ENCODE measurements at regions not wholly inside any gene's neighbourhood (a gene's known extent, or its start where the extent isn't known, plus 50 kb on each side); places are given as distances from the start of the nearest gene placed in this dataset.
"Not testable (repeated sequence)": the region's sequence is repeated elsewhere in the genome, so short reads cannot be mapped to it uniquely, and the experiment has no call there.

DNA sequence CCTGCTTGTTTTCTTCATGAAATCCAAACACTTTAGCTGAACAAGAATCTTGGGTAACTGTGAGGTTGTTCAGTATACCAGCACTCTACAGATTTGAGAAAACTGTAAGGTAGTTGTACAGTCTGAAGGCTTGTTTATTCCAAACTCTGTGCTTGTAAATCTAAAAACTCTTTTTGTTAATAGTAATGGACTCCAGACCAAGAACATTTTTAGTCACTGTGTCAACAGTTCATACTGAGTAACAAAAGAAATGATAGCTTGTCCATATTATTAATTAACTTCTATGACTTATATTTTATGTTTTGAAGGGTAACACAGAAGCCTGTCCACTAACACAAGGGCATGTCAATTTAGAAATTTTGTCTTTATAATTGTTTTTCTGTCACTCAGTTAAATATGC, 72.2 kb upstream of the KYNU start:
- no peak for DNase-seq (ENCODE audit: extremely low read depth, low read depth)
- TF ChIP-seq, protein P1, sequence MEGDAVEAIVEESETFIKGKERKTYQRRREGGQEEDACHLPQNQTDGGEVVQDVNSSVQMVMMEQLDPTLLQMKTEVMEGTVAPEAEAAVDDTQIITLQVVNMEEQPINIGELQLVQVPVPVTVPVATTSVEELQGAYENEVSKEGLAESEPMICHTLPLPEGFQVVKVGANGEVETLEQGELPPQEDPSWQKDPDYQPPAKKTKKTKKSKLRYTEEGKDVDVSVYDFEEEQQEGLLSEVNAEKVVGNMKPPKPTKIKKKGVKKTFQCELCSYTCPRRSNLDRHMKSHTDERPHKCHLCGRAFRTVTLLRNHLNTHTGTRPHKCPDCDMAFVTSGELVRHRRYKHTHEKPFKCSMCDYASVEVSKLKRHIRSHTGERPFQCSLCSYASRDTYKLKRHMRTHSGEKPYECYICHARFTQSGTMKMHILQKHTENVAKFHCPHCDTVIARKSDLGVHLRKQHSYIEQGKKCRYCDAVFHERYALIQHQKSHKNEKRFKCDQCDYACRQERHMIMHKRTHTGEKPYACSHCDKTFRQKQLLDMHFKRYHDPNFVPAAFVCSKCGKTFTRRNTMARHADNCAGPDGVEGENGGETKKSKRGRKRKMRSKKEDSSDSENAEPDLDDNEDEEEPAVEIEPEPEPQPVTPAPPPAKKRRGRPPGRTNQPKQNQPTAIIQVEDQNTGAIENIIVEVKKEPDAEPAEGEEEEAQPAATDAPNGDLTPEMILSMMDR (IDR thresholded peaks at IDR 0.05; ENCODE audit: low read depth, low read length) = no peak

GRCh38 chr2:142803158-142803557, 74.3 kb upstream of the KYNU start:
- TF ChIP-seq, protein P1 (IDR thresholded peaks at IDR 0.05; ENCODE audit: low read depth, low read length) = no peak
- no peak for DNase-seq (ENCODE audit: extremely low read depth, low read depth)

DNA sequence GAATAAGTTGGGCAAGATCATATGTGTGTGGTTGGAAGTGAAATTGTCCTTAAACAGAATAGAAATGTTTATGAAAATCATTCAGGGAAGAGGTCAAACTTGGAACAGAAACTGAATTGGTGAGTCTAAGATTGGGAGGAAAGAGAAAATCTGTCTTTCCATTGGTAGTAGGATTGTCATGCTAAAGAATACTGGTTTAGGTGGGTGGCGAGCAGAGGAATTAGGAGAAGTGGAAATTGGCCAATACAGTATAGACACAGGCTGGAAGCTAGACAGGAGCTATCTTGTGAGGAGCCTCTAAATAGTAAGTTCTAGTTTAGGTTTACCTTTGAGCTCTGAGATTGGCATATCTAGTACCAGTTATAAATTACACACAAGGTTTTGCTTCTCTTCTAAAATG, 80.9 kb upstream of the KYNU start:
- TF ChIP-seq, protein P1 (IDR thresholded peaks at IDR 0.05; ENCODE audit: low read depth, low read length) = no peak
- DNase-seq (ENCODE audit: extremely low read depth, low read depth) = no peak

- TF ChIP-seq, protein P1 (IDR thresholded peaks at IDR 0.05; ENCODE audit: low read depth, low read length) = peak; percentile 1; the same call in 1 of the 2 replicates
- no peak for DNase-seq (ENCODE audit: extremely low read depth, low read depth)
These were observed 81.3 kb upstream of the KYNU start for GRCh38 chr2:142796161-142796560.

DNA sequence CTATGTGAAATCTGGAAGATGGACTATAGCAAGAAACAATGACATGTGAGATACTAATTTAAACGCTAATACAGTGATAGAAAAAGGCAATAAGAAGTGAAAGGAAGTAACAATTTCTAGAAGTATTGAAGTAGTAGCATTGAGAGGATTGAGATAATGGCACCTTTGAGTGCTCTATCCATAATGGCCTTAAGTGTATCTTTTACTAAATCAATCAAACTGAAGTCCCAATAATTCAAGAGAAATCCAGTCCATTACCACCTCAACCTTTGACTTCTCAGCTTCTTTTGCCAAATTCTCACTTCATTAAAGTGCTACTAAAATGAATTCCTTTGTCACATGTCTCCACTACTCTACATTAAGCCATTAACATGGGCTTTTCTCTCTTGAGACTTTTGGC, 82.6 kb upstream of the KYNU start:
- no peak for DNase-seq (ENCODE audit: extremely low read depth, low read depth)
- TF ChIP-seq, protein P1 (IDR thresholded peaks at IDR 0.05; ENCODE audit: low read depth, low read length) = no peak

DNA sequence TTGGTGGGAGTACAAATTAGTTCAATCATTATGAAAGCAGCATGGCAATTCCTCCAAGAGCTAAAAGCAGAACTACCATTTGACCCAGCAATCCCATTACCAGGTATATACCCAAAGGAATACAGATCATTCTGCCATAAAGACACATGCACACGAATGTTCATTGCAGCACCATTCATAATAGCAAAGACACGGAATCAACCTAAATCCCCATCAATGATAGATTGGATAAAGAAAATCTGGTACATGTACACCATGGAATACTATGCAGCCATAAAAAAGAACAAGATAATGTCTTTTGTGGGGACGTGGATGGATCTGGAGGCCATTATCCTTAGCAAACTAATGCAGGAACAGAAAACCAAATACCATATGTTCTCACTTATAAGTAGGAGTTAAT, 85.1 kb upstream of the KYNU start:
- not testable (repeated sequence) for DNase-seq (ENCODE audit: extremely low read depth, low read depth)

DNA sequence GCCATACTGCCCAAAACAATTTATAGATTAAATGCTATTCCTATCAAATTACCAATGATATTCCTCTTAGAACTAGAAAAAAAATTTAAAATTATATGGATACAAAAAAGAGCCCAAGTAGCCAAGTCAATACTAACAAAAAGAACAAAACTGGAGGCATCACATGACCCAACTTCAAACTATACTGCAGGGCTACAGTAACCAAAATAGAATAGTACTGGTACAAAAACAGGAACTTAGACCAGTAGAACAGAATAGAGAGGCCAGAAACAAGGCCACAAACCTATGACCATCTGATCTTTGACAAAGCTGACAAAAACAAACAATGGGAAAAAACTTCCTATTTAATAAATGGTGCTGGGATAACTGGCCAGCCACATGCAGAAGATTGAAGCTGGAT, 86.1 kb upstream of the KYNU start:
- TF ChIP-seq, protein P1 (IDR thresholded peaks at IDR 0.05; ENCODE audit: low read depth, low read length) = no peak
- DNase-seq (ENCODE audit: extremely low read depth, low read depth) = no peak

DNA sequence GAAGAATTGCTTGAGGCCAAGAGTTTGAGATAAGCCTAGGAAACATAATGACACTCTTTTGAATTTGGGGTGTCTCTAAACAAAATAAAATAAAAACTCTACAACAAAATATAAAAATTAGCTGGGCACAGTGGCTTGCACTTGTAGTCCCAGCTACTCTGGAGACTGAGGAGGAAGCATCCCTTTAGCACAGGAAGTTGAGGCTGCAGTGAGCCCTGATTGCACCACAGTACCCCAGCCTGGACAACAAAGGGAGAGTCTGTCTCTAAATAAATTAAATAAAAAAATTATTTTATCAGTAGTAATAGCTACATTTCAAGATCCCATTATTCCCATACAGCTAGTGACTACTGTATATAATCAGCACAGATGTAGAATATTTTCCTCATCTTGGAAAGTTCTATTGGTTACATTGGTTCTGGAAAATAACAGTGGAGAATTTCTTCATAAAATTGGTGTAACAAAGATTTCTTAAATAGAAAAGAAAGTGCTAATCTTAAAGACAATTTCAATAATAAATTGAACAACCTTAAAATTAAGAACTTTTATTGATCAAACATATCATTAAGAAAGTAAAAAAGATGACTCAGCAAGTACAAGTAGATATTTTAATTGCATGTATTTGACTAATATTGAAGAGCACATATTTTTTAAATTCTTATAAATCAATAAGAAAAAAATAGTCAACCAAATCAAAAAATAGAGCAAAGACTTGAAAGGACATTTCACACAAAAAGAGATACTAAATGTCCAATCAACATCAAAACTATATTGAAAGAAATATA, 90.4 kb upstream of the KYNU start:
- TF ChIP-seq, protein P1 (IDR thresholded peaks at IDR 0.05; ENCODE audit: low read depth, low read length) = no peak
- DNase-seq (ENCODE audit: extremely low read depth, low read depth) = no peak
